ENCODE measurements at regions not wholly inside any gene's neighbourhood (a gene's known extent, or its start where the extent isn't known, plus 50 kb on each side); places are given as distances from the start of the nearest gene placed in this dataset.
"Not testable (repeated sequence)": the region's sequence is repeated elsewhere in the genome, so short reads cannot be mapped to it uniquely, and the experiment has no call there.

GRCh38 chr2:89797320-89798038 lies 1106.0 kb downstream of the RPIA start:
- no peaks in the 10 kb centered on the region for H3K36me3 ChIP-seq
- WGBS, 2 donors: 77% methylated on average over 15 of the region's 15 CpGs
- no peak for DNase-seq
- intact Hi-C loops (cut with DNase I): no loop called here
- no peaks in the 10 kb centered on the region for H3K27me3 ChIP-seq
- peaks cover 0 to 87% (median 30%) of the 10 kb centered on the region in 3 donors for H3K9me3 ChIP-seq
- no peak for TF ChIP-seq POLR2A (IDR thresholded peaks at IDR 0.05)
- TF ChIP-seq CTCF (IDR thresholded peaks at IDR 0.05): no peak
- no peak overlapping the region for H3K27ac ChIP-seq
- no peaks in the 10 kb centered on the region for H3K4me1 ChIP-seq
- no peak overlapping the region for H3K4me3 ChIP-seq

GRCh38 chr2:89801207-89801606 lies 1109.7 kb downstream of the RPIA start:
- H3K27ac ChIP-seq; H3K4me3 ChIP-seq; H3K4me1 ChIP-seq; intact Hi-C loops (cut with DNase I); DNase-seq; H3K36me3 ChIP-seq; H3K27me3 ChIP-seq: not testable (repeated sequence)
- WGBS, 2 donors: 76 to 82% methylated on average over 18 of the region's 18 CpGs
- peaks cover 0 to 96% (median 27%) of the 10 kb centered on the region in 3 donors for H3K9me3 ChIP-seq

GRCh38 chr2:89806363-89806762 lies 1114.9 kb downstream of the RPIA start:
- H3K27me3 ChIP-seq; H3K36me3 ChIP-seq; H3K4me1 ChIP-seq; DNase-seq; intact Hi-C loops (cut with DNase I); H3K27ac ChIP-seq; H3K4me3 ChIP-seq: not testable (repeated sequence)
- peaks cover 0 to 90% (median 34%) of the 10 kb centered on the region in 3 donors for H3K9me3 ChIP-seq
- WGBS, 2 donors: 75 to 76% methylated on average over 14 of the region's 14 CpGs

- no peak for DNase-seq
- Histone ChIP-seq H3K9me3 (peaks cover 0 to 90% (median 24%) of the 10 kb centered on the region in 3 donors), H3K27ac (no peak overlapping the region), H3K4me1 (no peaks in the 10 kb centered on the region), H3K4me3 (no peak overlapping the region), H3K36me3 (no peaks in the 10 kb centered on the region), H3K27me3 (no peaks in the 10 kb centered on the region)
- TF ChIP-seq CTCF (IDR thresholded peaks at IDR 0.05) (no peak), POLR2A (IDR thresholded peaks at IDR 0.05) (no peak)
- 70 to 71% methylated on average over 11 of the region's 11 CpGs for WGBS, 2 donors
- intact Hi-C loops (cut with DNase I): no loop called here
Observed at GRCh38 chr2:89811295-89811694, 1119.8 kb downstream of the RPIA start.

GRCh38 chr2:89811910-89812309 lies 1120.4 kb downstream of the RPIA start:
- intact Hi-C loops (cut with DNase I); H3K27me3 ChIP-seq; H3K4me1 ChIP-seq; H3K36me3 ChIP-seq; H3K4me3 ChIP-seq; H3K27ac ChIP-seq; DNase-seq: not testable (repeated sequence)
- WGBS, 2 donors: 75 to 76% methylated on average over 14 of the region's 14 CpGs
- peaks cover 0 to 90% (median 23%) of the 10 kb centered on the region in 3 donors for H3K9me3 ChIP-seq

- H3K27me3 ChIP-seq; intact Hi-C loops (cut with DNase I); DNase-seq; H3K27ac ChIP-seq; H3K4me3 ChIP-seq; H3K36me3 ChIP-seq; H3K4me1 ChIP-seq: not testable (repeated sequence)
- 87 to 88% methylated on average over 16 of the region's 16 CpGs for WGBS, 2 donors
- H3K9me3 ChIP-seq: peaks cover 5 to 95% (median 45%) of the 10 kb centered on the region in 3 donors
Observed at GRCh38 chr2:89814359-89814758, 1122.9 kb downstream of the RPIA start.

GRCh38 chr2:89818873-89819272 lies 1127.4 kb downstream of the RPIA start:
- Histone ChIP-seq H3K36me3 (no peaks in the 10 kb centered on the region), H3K27ac (no peak overlapping the region), H3K9me3 (peaks cover 5 to 91% (median 70%) of the 10 kb centered on the region in 3 donors), H3K4me3 (no peak overlapping the region), H3K27me3 (no peaks in the 10 kb centered on the region), H3K4me1 (no peaks in the 10 kb centered on the region)
- intact Hi-C loops (cut with DNase I): no loop called here
- no peak for DNase-seq
- TF ChIP-seq POLR2A (IDR thresholded peaks at IDR 0.05) (no peak), CTCF (IDR thresholded peaks at IDR 0.05) (no peak)
- WGBS, 2 donors: 81 to 84% methylated on average over 12 of the region's 12 CpGs

All from esophagus squamous epithelium (tissue), 5 donors.